Lower leg skin (tissue), 3 donors: ENCODE measurements at regions not wholly inside any gene's neighbourhood (a gene's known extent, or its start where the extent isn't known, plus 50 kb on each side); places are given as distances from the start of the nearest gene placed in this dataset.

Source experiments
- POLR2A ChIP-seq, 2 donors: fragments of 450-650 bp; IDR thresholded peaks; one replicate each; pipeline ENCODE4 v1.6.1; 2016 to 2017; ENCODE audit warnings: antibody characterized with exemption in 2 of 2, mild to moderate bottlenecking in 1 of 2, moderate library complexity in 1 of 2
- TF ChIP-seq, protein P1 (sequence below), 3 donors: fragments of 450-650 bp; IDR thresholded peaks; one replicate each; pipeline ENCODE4 v1.5.1; 2016; ENCODE audit warnings: antibody characterized with exemption in 3 of 3, mild to moderate bottlenecking in 3 of 3, moderate library complexity in 2 of 3

DNA sequence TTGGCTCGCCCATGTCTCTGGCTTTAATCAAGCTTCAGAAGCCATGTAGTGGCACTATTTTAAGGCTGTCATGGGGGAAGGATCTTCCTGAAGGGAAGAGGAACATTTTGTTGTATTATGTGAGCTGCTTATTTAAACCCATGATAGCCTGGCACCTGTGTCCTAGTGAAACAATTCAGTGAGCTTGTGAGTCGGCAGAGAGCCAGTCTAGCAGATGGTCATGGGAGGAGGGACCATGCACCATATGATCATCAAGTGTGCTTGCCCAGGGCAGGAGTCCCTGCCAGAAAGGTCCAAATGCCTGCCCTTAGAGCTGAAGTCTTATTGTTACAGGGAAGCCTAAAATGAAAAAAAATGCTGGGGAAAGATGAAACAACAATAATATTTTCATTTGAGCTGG is 132.9 kb downstream of the PRDM13 start:
- TF ChIP-seq, protein P1, sequence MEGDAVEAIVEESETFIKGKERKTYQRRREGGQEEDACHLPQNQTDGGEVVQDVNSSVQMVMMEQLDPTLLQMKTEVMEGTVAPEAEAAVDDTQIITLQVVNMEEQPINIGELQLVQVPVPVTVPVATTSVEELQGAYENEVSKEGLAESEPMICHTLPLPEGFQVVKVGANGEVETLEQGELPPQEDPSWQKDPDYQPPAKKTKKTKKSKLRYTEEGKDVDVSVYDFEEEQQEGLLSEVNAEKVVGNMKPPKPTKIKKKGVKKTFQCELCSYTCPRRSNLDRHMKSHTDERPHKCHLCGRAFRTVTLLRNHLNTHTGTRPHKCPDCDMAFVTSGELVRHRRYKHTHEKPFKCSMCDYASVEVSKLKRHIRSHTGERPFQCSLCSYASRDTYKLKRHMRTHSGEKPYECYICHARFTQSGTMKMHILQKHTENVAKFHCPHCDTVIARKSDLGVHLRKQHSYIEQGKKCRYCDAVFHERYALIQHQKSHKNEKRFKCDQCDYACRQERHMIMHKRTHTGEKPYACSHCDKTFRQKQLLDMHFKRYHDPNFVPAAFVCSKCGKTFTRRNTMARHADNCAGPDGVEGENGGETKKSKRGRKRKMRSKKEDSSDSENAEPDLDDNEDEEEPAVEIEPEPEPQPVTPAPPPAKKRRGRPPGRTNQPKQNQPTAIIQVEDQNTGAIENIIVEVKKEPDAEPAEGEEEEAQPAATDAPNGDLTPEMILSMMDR (IDR thresholded peaks at IDR 0.05) = no peak
- TF ChIP-seq POLR2A (IDR thresholded peaks at IDR 0.05) = no peak
